Right renal pelvis (tissue), 4 donors: ENCODE measurements at regions not wholly inside any gene's neighbourhood (a gene's known extent, or its start where the extent isn't known, plus 50 kb on each side); places are given as distances from the start of the nearest gene placed in this dataset.

Source experiments
- DNase-seq, 4 donors: peaks; one replicate each; pipeline ENCODE4 v3.0.0-alpha.2; 2013; ENCODE audit warnings: low read depth in 4 of 4, low spot score in 3 of 4, missing footprints in 1 of 4

DNA sequence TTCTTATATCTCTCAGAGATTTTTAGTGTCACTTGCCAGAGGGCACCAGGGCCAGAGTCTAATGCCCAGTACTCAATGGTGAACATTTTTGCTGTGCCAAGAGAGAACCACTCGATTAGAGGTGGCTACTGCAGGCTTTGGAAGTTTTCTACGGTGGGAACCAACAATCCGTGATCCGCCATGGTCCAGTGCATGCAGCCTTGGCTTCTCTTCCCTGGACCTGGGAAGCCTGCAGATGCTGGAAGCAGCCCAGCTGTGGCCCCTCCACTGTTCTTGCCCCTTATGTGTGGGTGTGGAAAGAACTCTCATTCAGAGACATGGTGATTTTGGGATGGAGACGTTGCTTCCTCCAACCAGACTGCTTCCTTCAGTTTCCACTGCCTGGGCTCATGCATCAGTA, 224.2 kb downstream of the TSHZ3 start:
- no peak for DNase-seq

GRCh38 chr19:31121501-31121900, 227.7 kb downstream of the TSHZ3 start:
- DNase-seq: no peak

DNA sequence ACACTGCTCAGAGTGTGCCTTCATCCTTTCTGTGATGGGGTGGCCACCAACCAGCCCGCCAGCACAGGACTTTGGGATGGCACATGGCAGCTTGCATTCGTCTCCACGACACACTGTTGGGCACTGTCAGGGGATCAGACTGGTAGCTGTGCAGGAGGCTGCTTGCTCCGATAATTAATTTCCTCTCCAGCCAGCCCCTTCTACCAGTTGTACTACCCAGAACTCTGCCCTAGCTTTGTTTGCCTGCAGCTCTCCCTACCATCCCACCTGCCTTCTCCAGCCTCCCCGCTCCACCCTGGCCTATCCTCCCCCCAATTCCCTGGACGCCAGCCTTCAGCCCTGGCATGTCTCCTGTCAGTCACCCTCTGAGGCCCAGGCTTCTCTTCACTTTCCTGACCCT, 228.3 kb downstream of the TSHZ3 start:
- no peak for DNase-seq

DNA sequence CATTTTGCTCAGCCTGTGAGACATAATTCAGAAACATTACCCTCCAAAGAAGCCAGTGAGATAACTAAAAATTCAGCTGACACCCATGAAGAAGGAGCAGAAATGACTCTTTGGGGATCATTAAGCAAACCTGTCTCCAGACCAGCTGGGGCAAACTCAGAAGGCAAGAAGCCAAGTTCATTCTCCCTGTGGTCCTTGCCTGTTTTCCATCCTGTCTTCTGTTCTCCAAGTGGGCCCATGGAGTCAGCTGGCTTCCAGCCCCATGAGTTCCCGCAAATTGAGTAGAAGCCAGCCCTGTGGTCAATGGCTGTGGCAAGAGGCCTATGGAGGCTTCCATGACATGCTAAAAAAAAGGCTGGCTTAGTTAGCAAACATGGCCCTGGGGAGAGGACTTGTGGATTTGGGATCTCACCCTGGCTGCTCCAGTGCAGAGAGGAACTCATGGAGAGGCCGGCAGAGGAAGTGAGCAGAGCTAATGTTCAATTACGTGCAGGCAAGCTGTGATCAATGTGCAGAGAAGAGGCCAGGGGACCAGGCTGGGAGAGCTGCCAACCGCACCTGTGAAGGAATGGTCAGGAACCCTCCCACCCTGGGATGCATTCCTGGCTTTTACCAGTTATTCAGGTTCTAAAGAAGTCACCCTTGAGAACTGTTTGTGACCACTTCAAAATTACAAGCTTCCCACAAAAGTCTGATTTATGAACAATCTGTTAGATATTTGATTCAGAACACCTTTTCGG, 229.1 kb downstream of the TSHZ3 start:
- DNase-seq: no peak

GRCh38 chr19:31118986-31119385, 230.2 kb downstream of the TSHZ3 start:
- DNase-seq: no peak

GRCh38 chr19:31118287-31118955, 230.8 kb downstream of the TSHZ3 start:
- no peak for DNase-seq

DNA sequence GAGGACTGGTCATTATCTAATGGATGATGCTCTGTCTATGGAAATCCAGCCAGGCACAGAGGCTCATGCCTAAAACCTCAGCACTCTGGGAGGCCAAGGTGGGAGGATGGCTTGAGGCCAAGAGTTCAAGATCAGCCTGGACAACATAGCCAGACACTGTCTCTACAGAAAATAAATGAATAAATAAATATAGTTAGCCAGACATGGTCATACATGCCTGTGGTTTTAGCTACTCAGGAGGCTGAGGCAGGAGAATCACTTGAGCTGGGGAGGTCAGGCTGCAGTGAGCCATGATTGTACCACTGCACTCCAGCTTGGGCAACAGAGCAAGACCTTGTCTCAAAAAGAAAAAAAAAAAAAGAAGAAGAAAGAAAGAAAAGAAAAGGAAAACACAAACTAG, 234.7 kb downstream of the TSHZ3 start:
- DNase-seq: no peak

DNA sequence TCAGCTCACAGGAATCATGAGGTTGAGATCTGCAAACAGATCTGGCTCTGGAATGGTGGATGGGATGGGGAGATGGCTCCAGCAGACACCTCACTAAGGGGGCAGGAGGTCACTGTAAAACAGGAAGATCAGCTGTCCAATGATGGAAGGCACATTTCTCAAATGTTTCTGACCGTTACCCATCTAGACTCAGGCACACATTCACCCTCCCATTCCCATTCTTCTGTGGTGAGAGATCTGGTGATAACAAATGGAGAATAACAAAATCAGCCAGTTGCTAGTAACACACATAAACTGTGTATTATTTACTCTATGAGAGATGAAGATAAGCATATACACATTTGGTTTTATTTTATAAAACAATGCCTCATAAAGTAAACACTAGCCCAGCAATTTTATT, 235.9 kb downstream of the TSHZ3 start:
- no peak for DNase-seq

- no peak for DNase-seq
These were observed 237.1 kb downstream of the TSHZ3 start for GRCh38 chr19:31112158-31112557.

GRCh38 chr19:31111741-31112140, 237.5 kb downstream of the TSHZ3 start:
- no peak for DNase-seq

DNA sequence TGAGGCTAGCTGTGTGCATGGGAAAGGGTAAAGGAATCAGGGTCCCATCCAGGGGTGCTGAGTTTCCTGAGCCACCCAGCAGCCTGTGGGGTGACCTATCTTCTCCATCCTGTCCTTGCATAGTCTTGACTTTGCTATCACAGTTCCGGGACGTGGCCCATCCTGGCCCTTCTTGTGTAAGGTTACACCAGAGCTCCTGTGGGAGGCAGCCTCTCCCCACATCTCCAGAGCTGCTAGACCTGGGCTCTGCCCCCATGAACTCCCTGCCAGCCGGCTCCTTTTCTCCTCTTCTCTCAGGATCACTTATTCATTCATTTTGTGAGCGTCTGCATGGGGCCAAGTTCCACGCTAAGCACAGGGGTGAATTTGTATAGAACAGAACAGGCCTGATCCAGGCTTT, 238.9 kb downstream of the TSHZ3 start:
- DNase-seq: no peak

GRCh38 chr19:31109636-31110035, 239.6 kb downstream of the TSHZ3 start:
- DNase-seq: no peak

DNA sequence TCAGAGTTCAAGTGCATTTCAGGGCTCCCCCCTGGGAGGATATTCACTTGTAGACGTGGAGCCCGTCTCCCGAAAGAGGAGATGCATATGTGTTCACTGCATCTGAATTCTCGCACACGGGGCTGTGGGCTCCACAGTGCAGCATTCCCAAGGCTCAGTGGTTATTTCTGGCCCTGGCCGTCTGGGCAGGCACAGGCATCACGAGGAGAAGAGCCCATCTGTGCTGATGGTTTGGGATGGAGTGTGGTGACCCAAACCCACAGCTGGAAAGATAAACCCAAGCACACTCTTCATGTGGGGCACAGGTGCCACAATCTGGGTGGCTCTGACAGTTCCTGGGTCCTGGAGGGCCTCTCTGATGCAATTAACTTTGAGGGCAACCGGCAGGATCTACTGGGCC, 242.1 kb downstream of the TSHZ3 start:
- no peak for DNase-seq

DNA sequence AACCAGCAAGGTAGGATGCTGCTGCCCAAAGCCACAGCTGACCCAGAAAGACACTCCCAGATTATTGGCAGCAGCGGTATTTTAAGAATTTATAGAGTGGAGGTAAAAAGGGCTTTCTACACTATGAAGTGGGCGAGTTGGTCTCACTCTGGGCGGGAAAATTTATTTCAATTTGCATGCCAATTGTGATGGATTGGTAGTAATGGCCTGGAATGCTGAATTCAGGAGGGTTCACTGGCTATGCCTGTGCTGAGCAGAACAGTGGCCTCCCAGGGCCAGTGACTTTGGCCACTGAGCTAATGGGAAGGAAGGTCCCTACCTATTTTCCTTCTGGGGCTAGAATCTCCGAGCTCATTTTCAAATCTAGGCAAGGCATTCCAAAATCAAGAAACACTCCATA, 243.5 kb downstream of the TSHZ3 start:
- no peak for DNase-seq

GRCh38 chr19:31104451-31104850, 244.8 kb downstream of the TSHZ3 start:
- DNase-seq: no peak

GRCh38 chr19:31103228-31103627, 246.0 kb downstream of the TSHZ3 start:
- DNase-seq: no peak

DNA sequence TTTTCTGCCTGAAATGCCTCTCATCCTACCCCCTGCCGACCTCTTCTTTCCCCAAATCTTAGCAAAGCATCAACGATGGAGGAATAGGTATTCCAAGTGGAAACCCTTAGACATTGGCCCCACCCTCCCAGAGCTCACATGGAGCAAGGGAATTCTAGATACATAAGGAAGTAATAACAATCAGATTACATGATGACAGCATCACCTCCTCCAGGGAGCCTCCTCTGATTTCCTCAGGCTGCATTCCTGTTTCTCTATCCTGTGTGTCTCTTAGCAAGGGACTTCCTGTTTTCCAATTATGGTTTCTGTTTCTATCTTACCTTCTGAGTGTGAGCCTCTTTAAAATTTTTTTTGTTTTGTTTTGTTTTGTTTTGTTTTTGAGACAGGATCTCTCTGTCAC, 246.6 kb downstream of the TSHZ3 start:
- no peak for DNase-seq

GRCh38 chr19:31100981-31101380, 248.3 kb downstream of the TSHZ3 start:
- no peak for DNase-seq

DNA sequence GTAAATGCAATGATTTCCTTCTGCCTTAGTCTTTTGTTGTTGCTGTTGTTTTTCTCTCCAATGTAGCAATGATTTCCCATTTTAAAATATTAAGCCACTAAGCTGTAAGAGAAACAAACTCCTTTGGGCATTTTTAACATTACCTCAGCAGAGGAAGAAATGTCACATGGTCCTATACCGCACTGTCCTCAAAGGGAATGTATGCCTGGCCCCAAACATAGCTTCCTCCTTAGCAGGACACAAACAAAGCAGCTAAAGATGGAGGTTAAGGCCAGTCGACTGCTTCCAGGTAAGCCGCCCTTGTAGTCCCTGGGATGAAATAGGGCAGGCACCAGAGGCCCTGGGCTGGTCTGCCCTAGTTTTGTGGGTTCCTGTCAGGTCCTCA, 249.0 kb downstream of the TSHZ3 start:
- no peak for DNase-seq

GRCh38 chr19:31099515-31100205, 249.6 kb downstream of the TSHZ3 start:
- DNase-seq: no peak

GRCh38 chr19:31098836-31099235, 250.4 kb downstream of the TSHZ3 start:
- no peak for DNase-seq
